ENCODE measurements at regions not wholly inside any gene's neighbourhood (a gene's known extent, or its start where the extent isn't known, plus 50 kb on each side); places are given as distances from the start of the nearest gene placed in this dataset.

DNA sequence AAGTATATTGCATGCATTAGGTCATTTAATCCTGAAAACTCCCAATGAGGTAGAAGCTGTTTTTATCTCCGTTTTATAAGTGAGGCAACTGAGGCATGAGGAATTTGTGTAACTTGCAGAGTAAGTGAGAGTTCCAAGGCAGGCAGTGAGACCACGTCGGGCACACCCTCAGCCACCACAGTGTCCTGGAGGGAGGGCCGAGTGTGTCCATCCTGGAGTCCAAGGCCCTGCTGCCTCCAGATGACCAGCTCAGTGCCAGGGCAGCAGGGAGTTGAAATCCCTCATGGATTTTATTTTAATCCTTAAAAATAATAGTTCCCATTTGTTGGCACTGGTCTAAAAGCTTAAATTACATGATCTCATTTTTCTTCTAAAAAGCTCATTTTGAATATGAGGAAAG lies 104.6 kb upstream of the SMIM23 start:
- ATAC-seq (ENCODE audit: low read depth), result no peak
- in situ Hi-C loops (cut with MboI; ENCODE audit: low sequenced_read_pairs), result no loop called here

More for the DNA sequence above, 104.6 kb upstream of the SMIM23 start:
- Histone ChIP-seq H2AFZ (replicated peaks; ENCODE audit: low read length, poor library complexity) (no peak overlapping the region), H2AK5ac (ENCODE audit: low read depth, low read length) (no peak overlapping the region), H3K18ac (ENCODE audit: low read depth, low read length) (no peak overlapping the region), H3K9me3 (ENCODE audit: control insufficient read depth, insufficient read depth, low read length) (no peaks in the 10 kb centered on the region), H3K14ac (replicated peaks; ENCODE audit: low read depth, low read length) (no peak overlapping the region), H3K4me2 (ENCODE audit: low read depth, low read length) (no peak overlapping the region), H3K4ac (ENCODE audit: low read depth, low read length) (no peak overlapping the region), H3K4me3 (ENCODE audit: insufficient read depth, low read depth, low read length) (no peak overlapping the region), H4K5ac (ENCODE audit: low read depth, low read length) (no peak overlapping the region), H2BK15ac (ENCODE audit: low read depth, low read length) (no peak overlapping the region), H3K36me3 (ENCODE audit: control insufficient read depth, insufficient read depth, low read length) (no peaks in the 10 kb centered on the region), H3K23ac (ENCODE audit: low read depth, low read length) (no peak overlapping the region), H2BK5ac (ENCODE audit: low read depth, low read length, poor library complexity, severe bottlenecking) (no peak overlapping the region), H3K79me1 (ENCODE audit: low read depth in 1 of 2, low read length in 2 of 2) (no peaks in the 10 kb centered on the region), H4K20me1 (ENCODE audit: insufficient read depth, low read length) (no peaks in the 10 kb centered on the region), H3K27ac (ENCODE audit: insufficient read depth, low read length) (no peak overlapping the region), H2AK9ac (replicated peaks; ENCODE audit: low read depth, low read length, poor library complexity) (no peak overlapping the region), H2BK20ac (ENCODE audit: low read depth, low read length) (no peak overlapping the region), H3K4me1 (ENCODE audit: control insufficient read depth, insufficient read depth, low read length) (no peaks in the 10 kb centered on the region), H4K8ac (ENCODE audit: low read depth in 2 of 2, low read length in 2 of 2) (no peak overlapping the region), H4K91ac (ENCODE audit: insufficient read depth, low read depth, low read length) (no peak overlapping the region), H3K9ac (ENCODE audit: low read depth, low read length) (no peak overlapping the region), H3K27me3 (ENCODE audit: control insufficient read depth, insufficient read depth, low read length) (peaks cover 36% of the 10 kb centered on the region), H3K56ac (ENCODE audit: extremely low read depth, insufficient read depth, low read length) (no peak overlapping the region), H2BK120ac (ENCODE audit: low read depth, low read length) (no peak overlapping the region), H3K9me1 (ENCODE audit: insufficient read depth, low read length) (no peaks in the 10 kb centered on the region)
- ChIA-PET POLR2A (ENCODE audit: unreplicated experiment) (no interaction called here), CTCF (interaction anchor here (0.6 to 1.4 kb wide), 3 partner anchors 12 to 262 kb away, joined by 3 to 4 read pairs (median 3); partner anchors contain the start of gene FGF18)
- no CpG with 5 or more reads among the region's 4 CpGs for WGBS, 2 experiments (ENCODE audit: extremely low coverage in 2 of 2, insufficient read length in 1 of 2)
- TF ChIP-seq USF2 (IDR thresholded peaks at IDR 0.05; ENCODE audit: low read depth, low read length) (no peak), MXI1 (IDR thresholded peaks at IDR 0.05; ENCODE audit: borderline replicate concordance, low read depth, low read length) (no peak), MAFK (IDR thresholded peaks at IDR 0.05; ENCODE audit: low read depth, low read length) (no peak), BHLHE40 (IDR thresholded peaks at IDR 0.05; ENCODE audit: low read depth, low read length) (no peak), SMC3 (IDR thresholded peaks at IDR 0.05; ENCODE audit: low read depth, low read length) (no peak), CHD1 (IDR thresholded peaks at IDR 0.05; ENCODE audit: low read depth, low read length) (no peak), FOS (IDR thresholded peaks at IDR 0.05; ENCODE audit: low read depth, low read length) (no peak), RAD21 (IDR thresholded peaks at IDR 0.05; ENCODE audit: low read length) (no peak), POLR2A (IDR thresholded peaks at IDR 0.05; ENCODE audit: low read depth, low read length) (no peak), RCOR1 (IDR thresholded peaks at IDR 0.05; ENCODE audit: insufficient replicate concordance, low read length) (no peak), MAZ (IDR thresholded peaks at IDR 0.05; ENCODE audit: borderline replicate concordance, low read depth, low read length) (no peak), RFX5 (IDR thresholded peaks at IDR 0.05; ENCODE audit: low read depth, low read length) (no peak), NFE2L2 (IDR thresholded peaks at IDR 0.05; ENCODE audit: low read depth, low read length) (no peak)
- TF ChIP-seq, protein P1, sequence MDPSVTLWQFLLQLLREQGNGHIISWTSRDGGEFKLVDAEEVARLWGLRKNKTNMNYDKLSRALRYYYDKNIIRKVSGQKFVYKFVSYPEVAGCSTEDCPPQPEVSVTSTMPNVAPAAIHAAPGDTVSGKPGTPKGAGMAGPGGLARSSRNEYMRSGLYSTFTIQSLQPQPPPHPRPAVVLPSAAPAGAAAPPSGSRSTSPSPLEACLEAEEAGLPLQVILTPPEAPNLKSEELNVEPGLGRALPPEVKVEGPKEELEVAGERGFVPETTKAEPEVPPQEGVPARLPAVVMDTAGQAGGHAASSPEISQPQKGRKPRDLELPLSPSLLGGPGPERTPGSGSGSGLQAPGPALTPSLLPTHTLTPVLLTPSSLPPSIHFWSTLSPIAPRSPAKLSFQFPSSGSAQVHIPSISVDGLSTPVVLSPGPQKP (IDR thresholded peaks at IDR 0.05; ENCODE audit: borderline replicate concordance, low read depth, low read length), result no peak
- no TSS peak for BruUV-seq (replicated peaks)
- dilution Hi-C loops (cut with HindIII; ENCODE audit: low sequenced_read_pairs, unreplicated experiment), result no loop called here
- intact Hi-C loops (cut with micrococcal nuclease), result no loop called here
- DNase-seq, result no peak
